HCT116 (cell line): ENCODE measurements at regions not wholly inside any gene's neighbourhood (a gene's known extent, or its start where the extent isn't known, plus 50 kb on each side); places are given as distances from the start of the nearest gene placed in this dataset.

ENCODE experiments used
- ATAC-seq: fragments of 200-7000 bp; cut with Tn5 transposase; 2 replicates; pipeline ENCODE4 v1.9.1; 2020; ENCODE audit warnings: mild to moderate bottlenecking, moderate library complexity
- BruUV-seq: library from RNA; stranded (reverse); fragments of 400-500 nt; replicated peaks from 2 replicates; lab custom pipeline; 2021; lab: Mats Ljungman, UMichigan
- CTCF ChIA-PET: fragments of 300-600 bp; sonication (Branson Sonifier 250); formaldehyde crosslinking; loops from one replicate; lab custom pipeline; 2021; ENCODE audit warnings: antibody characterized with exemption; lab: Charles Lee
- POLR2A ChIA-PET: fragments of 300-600, 350-600 bp; sonication (Branson Sonifier 250); formaldehyde crosslinking; loops from one replicate; lab custom pipeline; 2021; ENCODE audit warnings: antibody characterized with exemption; lab: Charles Lee
- RAD21 ChIA-PET, 2 experiments: fragments of 300-600 bp; sonication (Branson Sonifier 250); formaldehyde crosslinking; loops; one replicate each; lab custom pipeline; 2023; ENCODE audit warnings: low total read pairs in 2 of 2; ENCODE audit not compliant: uncharacterized antibody in 2 of 2, unreplicated experiment in 2 of 2, low non-redundant PET in 1 of 2; lab: Charles Lee
- DNase-seq: peaks from one replicate; pipeline ENCODE4 v3.0.0-alpha.2; 2010; ENCODE audit warnings: low read depth, low spot score
- H2AFZ ChIP-seq: fragments of 200-600 bp; shearing (Covaris generic), sonication (generic); 2 replicates; pipeline ENCODE4 v1.6.1; 2017; ENCODE audit warnings: low read depth, mixed run types, mixed read lengths, antibody characterized with exemption, low read length; ENCODE audit not compliant: poor library complexity, severe bottlenecking
- H3K27ac ChIP-seq: 2 replicates; pipeline ENCODE4 v1.5.1; 2012; ENCODE audit warnings: low read depth, low read length
- H3K27me3 ChIP-seq: fragments of 200-600 bp; sonication (generic); 2 replicates; pipeline ENCODE4 v1.6.1; 2016; ENCODE audit warnings: mixed run types, low read length, mixed read lengths; ENCODE audit not compliant: insufficient read depth
- H3K36me3 ChIP-seq, 2 experiments: fragments of 200-500 bp in 1 of 2; fragments of 200-600 bp in 1 of 2; sonication (Bioruptor generic) in 1 of 2; sonication (generic) in 1 of 2; 2 replicates each; pipeline versions ENCODE4 v1.5.1 to v1.6.1; 2014 to 2016; ENCODE audit warnings: low read length in 2 of 2, inconsistent platforms in 1 of 2, mixed read lengths in 1 of 2, mixed run types in 1 of 2; ENCODE audit not compliant: insufficient read depth in 2 of 2, control insufficient read depth in 1 of 2
- H3K4me1 ChIP-seq, 2 experiments: fragments of 200-600 bp in 1 of 2; sonication (generic) in 1 of 2; 2 replicates each; pipeline versions ENCODE4 v1.5.1 to v1.6.1; 2012 to 2017; ENCODE audit warnings: low read length in 2 of 2, inconsistent platforms in 1 of 2, mild to moderate bottlenecking in 1 of 2, mixed read lengths in 1 of 2, mixed run types in 1 of 2, moderate library complexity in 1 of 2; ENCODE audit not compliant: insufficient read depth in 2 of 2, control insufficient read depth in 1 of 2
- H3K4me2 ChIP-seq: fragments of 200-600 bp; sonication (generic); 2 replicates; pipeline ENCODE4 v1.6.1; 2017; ENCODE audit warnings: mixed run types, low read length, mixed read lengths
- H3K4me3 ChIP-seq, 2 experiments: fragments of 200-600 bp in 1 of 2; sonication (generic) in 1 of 2; replicated peaks in 1 of 2; 2 replicates each; pipeline ENCODE4 v1.5.1; 2011 to 2016; ENCODE audit warnings: low read length in 2 of 2, control low read depth in 1 of 2, low read depth in 1 of 2, mild to moderate bottlenecking in 1 of 2, mixed read lengths in 1 of 2, mixed run types in 1 of 2
- H3K79me2 ChIP-seq: fragments of 200-600 bp; sonication (generic); 2 replicates; pipeline ENCODE4 v1.6.1; 2017; ENCODE audit warnings: mild to moderate bottlenecking, mixed run types, low read length, moderate library complexity, mixed read lengths; ENCODE audit not compliant: insufficient read depth
- H3K9ac ChIP-seq: fragments of 200-600 bp; sonication (generic); 2 replicates; pipeline ENCODE4 v1.6.1; 2016; ENCODE audit warnings: low read length, mixed read lengths
- H3K9me2 ChIP-seq: fragments of 200-600 bp; sonication (generic), shearing (Covaris generic); 2 replicates; pipeline ENCODE4 v1.6.1; 2017; ENCODE audit warnings: mixed run types, mild to moderate bottlenecking, moderate library complexity; ENCODE audit not compliant: insufficient read depth
- H3K9me3 ChIP-seq, 2 experiments: fragments of 200-500 bp in 1 of 2; fragments of 200-600 bp in 1 of 2; sonication (Bioruptor generic) in 1 of 2; sonication (generic) in 1 of 2; 2 replicates each; pipeline ENCODE4 v1.6.1; 2014 to 2017; ENCODE audit warnings: low read length in 2 of 2, mixed read lengths in 2 of 2, inconsistent platforms in 1 of 2, low read depth in 1 of 2, mild to moderate bottlenecking in 1 of 2, mixed run types in 1 of 2, moderate library complexity in 1 of 2; ENCODE audit not compliant: control insufficient read depth in 1 of 2, insufficient read depth in 1 of 2
- H4K20me1 ChIP-seq: fragments of 200-600 bp; sonication (generic), shearing (Covaris generic); 2 replicates; pipeline ENCODE4 v1.6.1; 2017; ENCODE audit warnings: mixed run types, mild to moderate bottlenecking, moderate library complexity; ENCODE audit not compliant: insufficient read depth
- CBX3 ChIP-seq: IDR thresholded peaks from 2 replicates; pipeline ENCODE4 v1.6.1; 2012; ENCODE audit warnings: low read depth
- CEBPB ChIP-seq: IDR thresholded peaks from 2 replicates; pipeline ENCODE4 v1.6.1; 2012; ENCODE audit warnings: low read depth
- CTCF ChIP-seq, 3 experiments: fragments of 200-600 bp in 1 of 3; sonication (generic) in 1 of 3; IDR thresholded peaks in 2 of 3; conservative IDR thresholded peaks in 1 of 3; 2 replicates each; pipeline ENCODE4 v1.5.1; 2012 to 2017; ENCODE audit warnings: low read depth in 2 of 3, low read length in 2 of 3, antibody characterized with exemption in 1 of 3, borderline replicate concordance in 1 of 3, control low read depth in 1 of 3, mild to moderate bottlenecking in 1 of 3, mixed read lengths in 1 of 3, mixed run types in 1 of 3, moderate library complexity in 1 of 3; ENCODE audit not compliant: insufficient read depth in 1 of 3
- EGR1 ChIP-seq: IDR thresholded peaks from 2 replicates; pipeline ENCODE4 v1.6.1; 2012; ENCODE audit warnings: low read depth
- EZH2 ChIP-seq: fragments of 200-600 bp; sonication (generic); IDR thresholded peaks from 2 replicates; pipeline ENCODE4 v1.6.1; 2017; ENCODE audit warnings: antibody characterized with exemption, mixed run types
- EZH2phosphoT487 ChIP-seq: fragments of 200-600 bp; IDR thresholded peaks from 2 replicates; pipeline ENCODE4 v1.6.1; 2018; ENCODE audit warnings: antibody characterized with exemption, borderline replicate concordance
- FOSL1 ChIP-seq: IDR thresholded peaks from 2 replicates; pipeline ENCODE4 v1.6.1; 2012; ENCODE audit warnings: low read depth
- JUND ChIP-seq: IDR thresholded peaks from 2 replicates; pipeline ENCODE4 v1.6.1; 2012
- POLR2A ChIP-seq: IDR thresholded peaks from 2 replicates; pipeline ENCODE4 v1.7.0; 2011; ENCODE audit warnings: borderline replicate concordance; ENCODE audit not compliant: insufficient read depth, insufficient read length; ENCODE audit errors: extremely low read depth
- RAD21 ChIP-seq: IDR thresholded peaks from 2 replicates; pipeline ENCODE4 v1.6.1; 2012; ENCODE audit warnings: low read depth, mild to moderate bottlenecking
- SIN3A ChIP-seq: IDR thresholded peaks from 2 replicates; pipeline ENCODE4 v1.6.1; 2012; ENCODE audit warnings: low read depth
- SRF ChIP-seq: IDR thresholded peaks from 2 replicates; pipeline ENCODE4 v1.6.1; 2012; ENCODE audit warnings: low read depth
- TCF7L2 ChIP-seq: IDR thresholded peaks from 2 replicates; pipeline ENCODE4 v1.7.0; 2011; ENCODE audit warnings: borderline replicate concordance, inconsistent platforms; ENCODE audit not compliant: insufficient read depth, insufficient read length; ENCODE audit errors: extremely low read depth
- YY1 ChIP-seq: IDR thresholded peaks from 2 replicates; pipeline ENCODE4 v1.6.1; 2011; ENCODE audit warnings: low read length, low read depth, moderate library complexity, mild to moderate bottlenecking; ENCODE audit not compliant: insufficient replicate concordance; ENCODE audit errors: extremely low read depth
- ZBTB33 ChIP-seq: IDR thresholded peaks from 2 replicates; pipeline ENCODE4 v1.6.1; 2011; ENCODE audit warnings: mild to moderate bottlenecking, low read length, moderate library complexity; ENCODE audit not compliant: insufficient replicate concordance; ENCODE audit errors: extremely low read depth
- intact Hi-C: fragments of 100-400 bp; cut with micrococcal nuclease; formaldehyde crosslinking; loops from 2 replicates; pipeline ENCODE4 v1.10.0; 2022

DNA sequence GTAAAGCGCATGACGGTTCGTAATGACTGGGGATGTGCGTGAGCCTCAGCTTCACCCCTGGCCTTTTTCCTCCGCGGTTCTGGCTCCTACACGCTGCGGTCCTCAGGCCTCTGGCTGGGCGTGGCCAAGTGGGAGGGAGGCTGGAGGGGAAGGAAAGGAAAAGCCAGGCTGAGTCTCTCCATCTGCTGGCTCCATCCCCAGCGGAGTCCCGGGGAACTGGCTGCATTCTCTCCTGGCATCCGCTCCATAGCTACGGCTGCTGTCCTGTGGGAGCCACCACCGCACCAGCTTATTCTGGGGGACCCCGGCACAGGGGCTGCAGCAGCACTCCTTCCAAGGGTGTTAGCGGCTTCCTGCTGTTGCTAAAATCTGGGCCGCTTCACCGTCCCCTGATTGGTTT, 68.2 kb upstream of the SLC24A4 start:
- peaks cover 9 to 10% of the 10 kb centered on the region in 2 experiments for H3K4me1 ChIP-seq
- no peak for DNase-seq
- intact Hi-C loops: no loop called here
- H4K20me1 ChIP-seq: no peaks in the 10 kb centered on the region
- H3K27me3 ChIP-seq: no peaks in the 10 kb centered on the region
- no peaks in the 10 kb centered on the region for H3K9me2 ChIP-seq
- H3K79me2 ChIP-seq: no peaks in the 10 kb centered on the region
- no peak overlapping the region for H2AFZ ChIP-seq
- no peak overlapping the region for H3K4me3 ChIP-seq
- no TSS peak for BruUV-seq
- no peak overlapping the region for H3K9ac ChIP-seq
- ChIA-PET RAD21 (no interaction called here), POLR2A (no interaction called here), CTCF (no interaction called here)
- no peaks in the 10 kb centered on the region for H3K9me3 ChIP-seq
- no peak overlapping the region for H3K27ac ChIP-seq
- TF ChIP-seq TCF7L2 (no peak), JUND (no peak), CBX3 (no peak), ZBTB33 (no peak), FOSL1 (no peak), SIN3A (no peak), CTCF (IDR thresholded peaks at IDR 0.05 in 2 of 3, conservative IDR thresholded peaks at IDR 0.05 in 1 of 3; ENCODE audit: borderline replicate concordance in 1 of 3, insufficient read depth in 1 of 3, low read depth in 2 of 3, low read length in 2 of 3) (no peak), RAD21 (no peak), YY1 (no peak), CEBPB (no peak), EZH2 (no peak), EGR1 (no peak), SRF (no peak), POLR2A (no peak), EZH2phosphoT487 (no peak)
- no peak for ATAC-seq
- H3K4me2 ChIP-seq: no peak overlapping the region
- no peaks in the 10 kb centered on the region for H3K36me3 ChIP-seq
